IMR-90 (cell line): ENCODE measurements at regions not wholly inside any gene's neighbourhood (a gene's known extent, or its start where the extent isn't known, plus 50 kb on each side); places are given as distances from the start of the nearest gene placed in this dataset.

ENCODE experiments used
- ATAC-seq: fragments of 200-7000 bp; cut with Tn5 transposase; 2 replicates; pipeline ENCODE4 v1.9.1; 2020; ENCODE audit warnings: low read depth, mild to moderate bottlenecking, moderate library complexity
- BruUV-seq: library from RNA; stranded (reverse); fragments of 400-500 nt; replicated peaks from 2 replicates; lab custom pipeline; 2021; lab: Mats Ljungman, UMichigan
- CTCF ChIA-PET: fragments of 300-600 bp; formaldehyde crosslinking; extraction: SDS; loops from one replicate; lab custom pipeline; 2021; ENCODE audit warnings: antibody characterized with exemption; lab: Yijun Ruan, JAX
- POLR2A ChIA-PET: fragments of 300-600 bp; sonication (Branson Sonifier 250); formaldehyde crosslinking; loops from one replicate; lab custom pipeline; 2022; ENCODE audit warnings: antibody characterized with exemption; ENCODE audit not compliant: unreplicated experiment; lab: Charles Lee
- DNase-seq: peaks from one replicate; pipeline ENCODE4 v3.0.0; 2013
- H2AFZ ChIP-seq: replicated peaks from 2 replicates; pipeline ENCODE3; 2013; ENCODE audit warnings: low read length, mild to moderate bottlenecking; ENCODE audit not compliant: poor library complexity
- H2AK5ac ChIP-seq: 2 replicates; pipeline ENCODE4 v1.6.1; 2013; ENCODE audit warnings: low read depth, low read length, inconsistent platforms
- H2AK9ac ChIP-seq: replicated peaks from 2 replicates; pipeline ENCODE3; 2013; ENCODE audit warnings: mild to moderate bottlenecking, low read depth, low read length, moderate library complexity; ENCODE audit not compliant: poor library complexity
- H2BK120ac ChIP-seq: 2 replicates; pipeline ENCODE4 v1.6.1; 2013; ENCODE audit warnings: low read depth, low read length, inconsistent platforms
- H2BK15ac ChIP-seq: 3 replicates; pipeline ENCODE4 v1.6.1; 2013; ENCODE audit warnings: low read depth, low read length, inconsistent platforms
- H2BK20ac ChIP-seq: 2 replicates; pipeline ENCODE4 v1.6.1; 2013; ENCODE audit warnings: low read depth, mild to moderate bottlenecking, inconsistent platforms, low read length, moderate library complexity
- H2BK5ac ChIP-seq: 2 replicates; pipeline ENCODE4 v1.6.1; 2013; ENCODE audit warnings: mild to moderate bottlenecking, low read depth, low read length, inconsistent platforms; ENCODE audit not compliant: poor library complexity, severe bottlenecking
- H3K14ac ChIP-seq: replicated peaks from 2 replicates; pipeline ENCODE4 v1.6.1; 2013; ENCODE audit warnings: low read depth, low read length, inconsistent platforms
- H3K18ac ChIP-seq: 2 replicates; pipeline ENCODE4 v1.6.1; 2013; ENCODE audit warnings: low read depth, low read length, control low read depth
- H3K23ac ChIP-seq: 2 replicates; pipeline ENCODE4 v1.6.1; 2013; ENCODE audit warnings: low read depth, low read length, inconsistent platforms
- H3K27ac ChIP-seq: 2 replicates; pipeline ENCODE4 v1.5.1; 2013; ENCODE audit warnings: mild to moderate bottlenecking, control low read depth, low read length; ENCODE audit not compliant: insufficient read depth
- H3K27me3 ChIP-seq: 2 replicates; pipeline ENCODE4 v1.6.1; 2013; ENCODE audit warnings: low read length; ENCODE audit not compliant: control insufficient read depth, insufficient read depth
- H3K36me3 ChIP-seq: 2 replicates; pipeline ENCODE4 v1.6.1; 2013; ENCODE audit warnings: low read length, mixed read lengths; ENCODE audit not compliant: control insufficient read depth, insufficient read depth
- H3K4ac ChIP-seq: 2 replicates; pipeline ENCODE4 v1.6.1; 2013; ENCODE audit warnings: low read depth, low read length, inconsistent platforms
- H3K4me1 ChIP-seq: 2 replicates; pipeline ENCODE4 v1.6.1; 2013; ENCODE audit warnings: low read length, mixed read lengths; ENCODE audit not compliant: control insufficient read depth, insufficient read depth
- H3K4me2 ChIP-seq: 2 replicates; pipeline ENCODE4 v1.6.1; 2013; ENCODE audit warnings: low read depth, mild to moderate bottlenecking, control low read depth, low read length, moderate library complexity
- H3K4me3 ChIP-seq: 2 replicates; pipeline ENCODE4 v1.5.1; 2013; ENCODE audit warnings: low read depth, mild to moderate bottlenecking, control low read depth, low read length, moderate library complexity; ENCODE audit not compliant: insufficient read depth
- H3K56ac ChIP-seq: 2 replicates; pipeline ENCODE4 v1.6.1; 2013; ENCODE audit warnings: low read length, inconsistent platforms; ENCODE audit not compliant: insufficient read depth; ENCODE audit errors: extremely low read depth
- H3K79me1 ChIP-seq, 2 experiments: 2 replicates each; pipeline ENCODE4 v1.6.1; 2013; ENCODE audit warnings: low read length in 2 of 2, inconsistent platforms in 1 of 2, low read depth in 1 of 2
- H3K9ac ChIP-seq: 2 replicates; pipeline ENCODE4 v1.6.1; 2013; ENCODE audit warnings: low read depth, low read length, control low read depth
- H3K9me1 ChIP-seq: 2 replicates; pipeline ENCODE4 v1.6.1; 2013; ENCODE audit warnings: low read length, inconsistent platforms; ENCODE audit not compliant: insufficient read depth
- H3K9me3 ChIP-seq: 2 replicates; pipeline ENCODE4 v1.6.1; 2013; ENCODE audit warnings: low read length; ENCODE audit not compliant: control insufficient read depth, insufficient read depth
- H4K20me1 ChIP-seq: 2 replicates; pipeline ENCODE4 v1.6.1; 2013; ENCODE audit warnings: low read length, inconsistent platforms; ENCODE audit not compliant: insufficient read depth
- H4K5ac ChIP-seq: 2 replicates; pipeline ENCODE4 v1.6.1; 2013; ENCODE audit warnings: mild to moderate bottlenecking, low read depth, low read length, control low read depth
- H4K8ac ChIP-seq, 2 experiments: 2 replicates each; pipeline ENCODE4 v1.6.1; 2013; ENCODE audit warnings: low read depth in 2 of 2, low read length in 2 of 2, control low read depth in 1 of 2, inconsistent platforms in 1 of 2
- H4K91ac ChIP-seq: 2 replicates; pipeline ENCODE4 v1.6.1; 2013; ENCODE audit warnings: low read depth, low read length, inconsistent platforms; ENCODE audit not compliant: insufficient read depth
- BHLHE40 ChIP-seq: fragments of 150-350 bp; IDR thresholded peaks from 2 replicates; pipeline ENCODE4 v1.6.1; 2016; ENCODE audit warnings: mild to moderate bottlenecking, low read depth, low read length
- CEBPB ChIP-seq: IDR thresholded peaks from 2 replicates; pipeline ENCODE4 v1.6.1; 2012; ENCODE audit warnings: low read depth, low read length, improper control_type of control experiment
- CHD1 ChIP-seq: IDR thresholded peaks from 2 replicates; pipeline ENCODE4 v1.6.1; 2012; ENCODE audit warnings: low read depth, low read length, improper control_type of control experiment
- FOS ChIP-seq: fragments of 150-350 bp; IDR thresholded peaks from 2 replicates; pipeline ENCODE4 v1.6.1; 2016; ENCODE audit warnings: low read depth, low read length
- MAFK ChIP-seq: IDR thresholded peaks from 2 replicates; pipeline ENCODE4 v1.6.1; 2012; ENCODE audit warnings: low read depth, low read length, improper control_type of control experiment
- MAZ ChIP-seq: IDR thresholded peaks from 2 replicates; pipeline ENCODE4 v1.6.1; 2012; ENCODE audit warnings: low read depth, mild to moderate bottlenecking, low read length, improper control_type of control experiment, moderate library complexity, borderline replicate concordance
- MXI1 ChIP-seq: IDR thresholded peaks from 2 replicates; pipeline ENCODE4 v1.6.1; 2012; ENCODE audit warnings: low read depth, mild to moderate bottlenecking, low read length, moderate library complexity, borderline replicate concordance
- NFE2L2 ChIP-seq: fragments of 150-350 bp; IDR thresholded peaks from 2 replicates; pipeline ENCODE4 v1.6.1; 2016; ENCODE audit warnings: low read depth, mild to moderate bottlenecking, low read length
- POLR2A ChIP-seq: IDR thresholded peaks from 2 replicates; pipeline ENCODE4 v1.6.1; 2012; ENCODE audit warnings: mild to moderate bottlenecking, low read depth, low read length
- RAD21 ChIP-seq: IDR thresholded peaks from 2 replicates; pipeline ENCODE4 v1.6.1; 2012; ENCODE audit warnings: low read length, improper control_type of control experiment
- RCOR1 ChIP-seq: IDR thresholded peaks from 2 replicates; pipeline ENCODE4 v1.6.1; 2012; ENCODE audit warnings: mild to moderate bottlenecking, low read length, improper control_type of control experiment; ENCODE audit not compliant: insufficient replicate concordance
- RFX5 ChIP-seq: IDR thresholded peaks from 2 replicates; pipeline ENCODE4 v1.8.0; 2012; ENCODE audit warnings: low read depth, mild to moderate bottlenecking, low read length, moderate library complexity
- SMC3 ChIP-seq: fragments of 150-350 bp; IDR thresholded peaks from 2 replicates; pipeline ENCODE4 v1.6.1; 2016; ENCODE audit warnings: low read depth, mild to moderate bottlenecking, antibody characterized with exemption, low read length, moderate library complexity
- WGBS, 2 experiments: methylation state at CpG; one replicate each; pipeline versions ENCODE4 v1.1.5 to v1.1.7; 2013; ENCODE audit warnings: missing lambda C conversion rate in 2 of 2; ENCODE audit not compliant: insufficient read length in 1 of 2; ENCODE audit errors: extremely low coverage in 2 of 2; 5-methylcytosine and 5-hydroxymethylcytosine counted together
- dilution Hi-C: fragments of 300-500 bp; cut with HindIII; formaldehyde crosslinking; loops from one replicate; pipeline ENCODE4 v1.14.3; 2018; ENCODE audit warnings: low sequenced_read_pairs; ENCODE audit not compliant: unreplicated experiment
- in situ Hi-C: fragments of 300-500 bp; cut with MboI; formaldehyde crosslinking; loops from 3 replicates; pipeline ENCODE4 v1.14.3; 2019; ENCODE audit warnings: low sequenced_read_pairs, inconsistent platforms, mixed read lengths
- intact Hi-C: fragments of 100-400 bp; cut with micrococcal nuclease; formaldehyde crosslinking; loops from 2 replicates; pipeline ENCODE4 v1.10.0; 2022
- TF ChIP-seq, protein P1 (sequence below): conservative IDR thresholded peaks from 2 replicates; pipeline ENCODE4 v1.5.1; 2012; ENCODE audit warnings: mild to moderate bottlenecking, low read depth, low read length, improper control_type of control experiment
- TF ChIP-seq, protein P2 (sequence below): fragments of 150-350 bp; IDR thresholded peaks from 2 replicates; pipeline ENCODE4 v1.6.1; 2017; ENCODE audit warnings: mild to moderate bottlenecking, antibody characterized with exemption, low read length, low read depth
- TF ChIP-seq, protein P3 (sequence below): fragments of 150-350 bp; IDR thresholded peaks from 2 replicates; pipeline ENCODE4 v1.6.1; 2016; ENCODE audit warnings: low read depth, mild to moderate bottlenecking, low read length, moderate library complexity, borderline replicate concordance

DNA sequence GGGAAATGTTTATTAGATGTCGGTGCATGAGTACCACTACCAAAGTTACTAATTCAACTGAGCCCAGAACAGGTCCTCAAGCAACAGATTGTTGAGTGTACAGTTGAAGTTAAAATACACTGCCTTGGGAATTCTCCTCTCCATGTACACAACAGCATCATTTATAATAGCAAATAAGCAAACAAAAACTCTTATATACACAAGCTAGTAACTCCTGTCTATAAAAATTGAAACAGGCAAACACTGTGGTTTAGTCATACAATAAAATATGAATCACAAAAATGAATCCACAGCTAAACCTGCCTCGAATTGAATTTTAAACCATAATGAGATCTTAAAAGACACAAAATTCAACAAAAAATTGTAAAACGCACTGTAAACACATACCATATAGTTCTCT, 681.1 kb downstream of the C12orf50 start:
- WGBS, 2 experiments, result no CpG with 5 or more reads among the region's 3 CpGs
- no peaks in the 10 kb centered on the region for H4K20me1 ChIP-seq

More for the DNA sequence above, 681.1 kb downstream of the C12orf50 start:
- H3K56ac ChIP-seq, result no peak overlapping the region
- H4K91ac ChIP-seq, result no peak overlapping the region
- no peaks in the 10 kb centered on the region for H3K9me1 ChIP-seq
- no peak overlapping the region for H4K8ac ChIP-seq
- no peak overlapping the region for H3K14ac ChIP-seq
- in situ Hi-C loops, result no loop called here
- H3K36me3 ChIP-seq, result no peaks in the 10 kb centered on the region
- H3K4me3 ChIP-seq, result no peak overlapping the region
- no peak overlapping the region for H2AK5ac ChIP-seq
- no peak overlapping the region for H2BK120ac ChIP-seq
- no peak overlapping the region for H3K23ac ChIP-seq
- no peak overlapping the region for H2BK5ac ChIP-seq
- H3K9me3 ChIP-seq, result no peaks in the 10 kb centered on the region
- POLR2A ChIA-PET, result no interaction called here
- H2BK20ac ChIP-seq, result no peak overlapping the region
- H3K79me1 ChIP-seq, result no peaks in the 10 kb centered on the region
- H2BK15ac ChIP-seq, result no peak overlapping the region
- no peak overlapping the region for H3K4me2 ChIP-seq
- no peak overlapping the region for H3K9ac ChIP-seq
- TF ChIP-seq MAZ (no peak), FOS (no peak), MXI1 (no peak), RAD21 (no peak), BHLHE40 (no peak), NFE2L2 (no peak), SMC3 (no peak), RFX5 (no peak), POLR2A (no peak), CHD1 (no peak), RCOR1 (no peak), MAFK (no peak), CEBPB (no peak)
- TF ChIP-seq, protein P1, sequence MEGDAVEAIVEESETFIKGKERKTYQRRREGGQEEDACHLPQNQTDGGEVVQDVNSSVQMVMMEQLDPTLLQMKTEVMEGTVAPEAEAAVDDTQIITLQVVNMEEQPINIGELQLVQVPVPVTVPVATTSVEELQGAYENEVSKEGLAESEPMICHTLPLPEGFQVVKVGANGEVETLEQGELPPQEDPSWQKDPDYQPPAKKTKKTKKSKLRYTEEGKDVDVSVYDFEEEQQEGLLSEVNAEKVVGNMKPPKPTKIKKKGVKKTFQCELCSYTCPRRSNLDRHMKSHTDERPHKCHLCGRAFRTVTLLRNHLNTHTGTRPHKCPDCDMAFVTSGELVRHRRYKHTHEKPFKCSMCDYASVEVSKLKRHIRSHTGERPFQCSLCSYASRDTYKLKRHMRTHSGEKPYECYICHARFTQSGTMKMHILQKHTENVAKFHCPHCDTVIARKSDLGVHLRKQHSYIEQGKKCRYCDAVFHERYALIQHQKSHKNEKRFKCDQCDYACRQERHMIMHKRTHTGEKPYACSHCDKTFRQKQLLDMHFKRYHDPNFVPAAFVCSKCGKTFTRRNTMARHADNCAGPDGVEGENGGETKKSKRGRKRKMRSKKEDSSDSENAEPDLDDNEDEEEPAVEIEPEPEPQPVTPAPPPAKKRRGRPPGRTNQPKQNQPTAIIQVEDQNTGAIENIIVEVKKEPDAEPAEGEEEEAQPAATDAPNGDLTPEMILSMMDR, result no peak
- TF ChIP-seq, protein P2, sequence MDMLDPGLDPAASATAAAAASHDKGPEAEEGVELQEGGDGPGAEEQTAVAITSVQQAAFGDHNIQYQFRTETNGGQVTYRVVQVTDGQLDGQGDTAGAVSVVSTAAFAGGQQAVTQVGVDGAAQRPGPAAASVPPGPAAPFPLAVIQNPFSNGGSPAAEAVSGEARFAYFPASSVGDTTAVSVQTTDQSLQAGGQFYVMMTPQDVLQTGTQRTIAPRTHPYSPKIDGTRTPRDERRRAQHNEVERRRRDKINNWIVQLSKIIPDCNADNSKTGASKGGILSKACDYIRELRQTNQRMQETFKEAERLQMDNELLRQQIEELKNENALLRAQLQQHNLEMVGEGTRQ, result no peak
- TF ChIP-seq, protein P3, sequence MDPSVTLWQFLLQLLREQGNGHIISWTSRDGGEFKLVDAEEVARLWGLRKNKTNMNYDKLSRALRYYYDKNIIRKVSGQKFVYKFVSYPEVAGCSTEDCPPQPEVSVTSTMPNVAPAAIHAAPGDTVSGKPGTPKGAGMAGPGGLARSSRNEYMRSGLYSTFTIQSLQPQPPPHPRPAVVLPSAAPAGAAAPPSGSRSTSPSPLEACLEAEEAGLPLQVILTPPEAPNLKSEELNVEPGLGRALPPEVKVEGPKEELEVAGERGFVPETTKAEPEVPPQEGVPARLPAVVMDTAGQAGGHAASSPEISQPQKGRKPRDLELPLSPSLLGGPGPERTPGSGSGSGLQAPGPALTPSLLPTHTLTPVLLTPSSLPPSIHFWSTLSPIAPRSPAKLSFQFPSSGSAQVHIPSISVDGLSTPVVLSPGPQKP, result no peak
- BruUV-seq, result no TSS peak
- H2AFZ ChIP-seq, result no peak overlapping the region
- H3K4ac ChIP-seq, result no peak overlapping the region
- H3K18ac ChIP-seq, result no peak overlapping the region
- no peaks in the 10 kb centered on the region for H3K27me3 ChIP-seq
- CTCF ChIA-PET, result no interaction called here
- DNase-seq, result no peak
- no peak overlapping the region for H3K27ac ChIP-seq
- dilution Hi-C loops, result no loop called here
- ATAC-seq, result no peak
- H3K4me1 ChIP-seq, result no peaks in the 10 kb centered on the region
- H2AK9ac ChIP-seq, result no peak overlapping the region
- H4K5ac ChIP-seq, result no peak overlapping the region
- intact Hi-C loops, result no loop called here
